Right kidney (tissue), 1 donor: ENCODE measurements at regions not wholly inside any gene's neighbourhood (a gene's known extent, or its start where the extent isn't known, plus 50 kb on each side); places are given as distances from the start of the nearest gene placed in this dataset.
A peak's percentile ranks its signal among the peaks of the same experiment; 100 is the strongest.
"Not testable (repeated sequence)": the region's sequence is repeated elsewhere in the genome, so short reads cannot be mapped to it uniquely, and the experiment has no call there.

Source experiments
- DNase-seq: peaks from one replicate; pipeline ENCODE4 v3.0.0-alpha.2; 2016

GRCh38 chrX:55813150-55813549 is 95.6 kb downstream of the RRAGB start:
- no peak for DNase-seq

GRCh38 chrX:55815546-55815945 is 98.0 kb downstream of the RRAGB start:
- DNase-seq, result no peak

- DNase-seq, result no peak
Measured at GRCh38 chrX:55816023-55816422, 98.5 kb downstream of the RRAGB start.

GRCh38 chrX:55818673-55819375 is 101.3 kb downstream of the RRAGB start:
- DNase-seq, result no peak

- no peak for DNase-seq
Measured at GRCh38 chrX:55839485-55839884, 121.9 kb downstream of the RRAGB start.

GRCh38 chrX:55841962-55842752 is 124.6 kb downstream of the RRAGB start:
- DNase-seq, result no peak

- not testable (repeated sequence) for DNase-seq
Measured at GRCh38 chrX:55866779-55867178, 149.2 kb downstream of the RRAGB start.

- no peak for DNase-seq
Measured at GRCh38 chrX:55867181-55867651, 149.7 kb downstream of the RRAGB start.

GRCh38 chrX:55867708-55868107 is 150.2 kb downstream of the RRAGB start:
- DNase-seq, result no peak

GRCh38 chrX:55874807-55875206 is 157.3 kb downstream of the RRAGB start:
- DNase-seq, result no peak

- not testable (repeated sequence) for DNase-seq
Measured at GRCh38 chrX:55883541-55883940, 166.0 kb downstream of the RRAGB start.

GRCh38 chrX:55907968-55908607 is 190.5 kb downstream of the RRAGB start:
- DNase-seq, result peak; percentile 61

GRCh38 chrX:55908661-55909212 is 191.2 kb downstream of the RRAGB start:
- peak; percentile 58 for DNase-seq

GRCh38 chrX:55919367-55920221 is 202.0 kb downstream of the RRAGB start:
- DNase-seq, result no peak

- DNase-seq, result no peak
Measured at GRCh38 chrX:55924574-55924973, 207.0 kb downstream of the RRAGB start.

GRCh38 chrX:55928529-55928928 is 211.0 kb downstream of the RRAGB start:
- not testable (repeated sequence) for DNase-seq
